Adrenal gland (tissue), 5 donors: ENCODE measurements at regions not wholly inside any gene's neighbourhood (a gene's known extent, or its start where the extent isn't known, plus 50 kb on each side); places are given as distances from the start of the nearest gene placed in this dataset.

Experiments
- POLR2A ChIP-seq, 2 donors: fragments of 450-650 bp; IDR thresholded peaks; one replicate each; pipeline ENCODE4 v1.6.1; 2017; ENCODE audit warnings: antibody characterized with exemption in 2 of 2, mild to moderate bottlenecking in 2 of 2, moderate library complexity in 1 of 2
- TF ChIP-seq, protein P1 (sequence below), 6 experiments: fragments of 450-650 bp in 4 of 6; fragments of 200-600 bp in 2 of 6; sonication (generic) in 1 of 6; IDR thresholded peaks; 1 replicate in 5 of 6; 2 replicates in 1 of 6; pipeline versions ENCODE4 v1.5.1 to v1.8.0; 2016 to 2021; ENCODE audit warnings: antibody characterized with exemption in 6 of 6, mild to moderate bottlenecking in 2 of 6, moderate library complexity in 1 of 6
- donor health status: DM: no; HTN: no; CAD: no.

GRCh38 chr12:85564786-85565185 lies 271.4 kb downstream of the RASSF9 start:
- TF ChIP-seq, protein P1, sequence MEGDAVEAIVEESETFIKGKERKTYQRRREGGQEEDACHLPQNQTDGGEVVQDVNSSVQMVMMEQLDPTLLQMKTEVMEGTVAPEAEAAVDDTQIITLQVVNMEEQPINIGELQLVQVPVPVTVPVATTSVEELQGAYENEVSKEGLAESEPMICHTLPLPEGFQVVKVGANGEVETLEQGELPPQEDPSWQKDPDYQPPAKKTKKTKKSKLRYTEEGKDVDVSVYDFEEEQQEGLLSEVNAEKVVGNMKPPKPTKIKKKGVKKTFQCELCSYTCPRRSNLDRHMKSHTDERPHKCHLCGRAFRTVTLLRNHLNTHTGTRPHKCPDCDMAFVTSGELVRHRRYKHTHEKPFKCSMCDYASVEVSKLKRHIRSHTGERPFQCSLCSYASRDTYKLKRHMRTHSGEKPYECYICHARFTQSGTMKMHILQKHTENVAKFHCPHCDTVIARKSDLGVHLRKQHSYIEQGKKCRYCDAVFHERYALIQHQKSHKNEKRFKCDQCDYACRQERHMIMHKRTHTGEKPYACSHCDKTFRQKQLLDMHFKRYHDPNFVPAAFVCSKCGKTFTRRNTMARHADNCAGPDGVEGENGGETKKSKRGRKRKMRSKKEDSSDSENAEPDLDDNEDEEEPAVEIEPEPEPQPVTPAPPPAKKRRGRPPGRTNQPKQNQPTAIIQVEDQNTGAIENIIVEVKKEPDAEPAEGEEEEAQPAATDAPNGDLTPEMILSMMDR (IDR thresholded peaks at IDR 0.05): no peak
- TF ChIP-seq POLR2A (IDR thresholded peaks at IDR 0.05): no peak
